B cell (primary cell): ENCODE measurements at regions not wholly inside any gene's neighbourhood (a gene's known extent, or its start where the extent isn't known, plus 50 kb on each side); places are given as distances from the start of the nearest gene placed in this dataset.

ENCODE experiments used
- ATAC-seq: fragments of 200-7000 bp; cut with Tn5 transposase; one replicate; pipeline ENCODE4 v1.10.0; 2021; ENCODE audit warnings: low read depth, mild to moderate bottlenecking, moderate number of reproducible peaks, moderate library complexity
- CTCF ChIA-PET: fragments of 350-600 bp; sonication (Branson Sonifier 250); formaldehyde crosslinking; loops from one replicate; lab custom pipeline; 2021; ENCODE audit warnings: antibody characterized with exemption, inconsistent platforms; lab: Charles Lee
- POLR2A ChIA-PET: fragments of 350-600 bp; sonication (Branson Sonifier 250); formaldehyde crosslinking; loops from one replicate; lab custom pipeline; 2021; ENCODE audit warnings: antibody characterized with exemption; lab: Charles Lee
- DNase-seq: peaks from one replicate; pipeline ENCODE4 v3.0.0; 2013
- H2AFZ ChIP-seq: 2 replicates; pipeline ENCODE4 v1.6.1; 2012; ENCODE audit warnings: mild to moderate bottlenecking, low read depth, low read length; ENCODE audit not compliant: insufficient read depth, poor library complexity, severe bottlenecking
- H3K27ac ChIP-seq, 2 donors: 1 replicate in 1 of 2; 2 replicates in 1 of 2; pipeline ENCODE4 v1.5.1; 2012 to 2013; ENCODE audit warnings: low read length in 2 of 2, mild to moderate bottlenecking in 2 of 2, moderate library complexity in 1 of 2
- H3K27me3 ChIP-seq, 4 experiments: fragments of 200-600 bp in 1 of 4; sonication (generic) in 1 of 4; replicated peaks in 1 of 4; 1 replicate in 2 of 4; 2 replicates in 2 of 4; pipeline versions ENCODE4 v1.6.1 to v1.7.0; 2013 to 2016; ENCODE audit warnings: low read length in 3 of 4, mild to moderate bottlenecking in 2 of 4, mixed read lengths in 1 of 4, moderate library complexity in 1 of 4; ENCODE audit not compliant: insufficient read depth in 4 of 4, control insufficient read depth in 3 of 4; ENCODE audit errors: control extremely low read depth in 1 of 4
- H3K36me3 ChIP-seq, 2 experiments: replicated peaks in 1 of 2; 1 replicate in 1 of 2; 2 replicates in 1 of 2; pipeline versions ENCODE4 v1.6.1 to v1.7.1; 2013; ENCODE audit warnings: low read length in 1 of 2; ENCODE audit not compliant: insufficient read depth in 2 of 2, control insufficient read depth in 1 of 2; ENCODE audit errors: control extremely low read depth in 1 of 2, extremely low read depth in 1 of 2
- H3K4me1 ChIP-seq, 2 donors: fragments of 200-600 bp in 1 of 2; sonication (generic) in 1 of 2; 1 replicate in 1 of 2; 2 replicates in 1 of 2; pipeline versions ENCODE4 v1.5.1 to v1.6.1; 2013 to 2017; ENCODE audit warnings: low read length in 2 of 2; ENCODE audit not compliant: control insufficient read depth in 2 of 2, insufficient read depth in 2 of 2
- H3K4me2 ChIP-seq: replicated peaks from 2 replicates; pipeline ENCODE3; 2012; ENCODE audit warnings: mild to moderate bottlenecking, low read depth, low read length; ENCODE audit not compliant: poor library complexity, severe bottlenecking
- H3K4me3 ChIP-seq, 5 experiments: fragments of 200-600 bp in 1 of 5; sonication (generic) in 1 of 5; 1 replicate in 3 of 5; 2 replicates in 2 of 5; pipeline versions ENCODE4 v1.5.1 to v1.7.0; 2011 to 2016; ENCODE audit warnings: low read length in 4 of 5, mild to moderate bottlenecking in 4 of 5, low read depth in 2 of 5, control low read depth in 1 of 5, moderate library complexity in 1 of 5; ENCODE audit not compliant: insufficient read depth in 1 of 5; ENCODE audit errors: control extremely low read depth in 1 of 5, extremely low read depth in 1 of 5
- H3K79me2 ChIP-seq: fragments of 200-600 bp; sonication (generic); one replicate; pipeline ENCODE4 v1.6.0; 2016; ENCODE audit warnings: low read length; ENCODE audit not compliant: control insufficient read depth, insufficient read depth
- H3K9ac ChIP-seq: fragments of 200-600 bp; sonication (generic); 2 replicates; pipeline ENCODE4 v1.6.1; 2017; ENCODE audit warnings: mild to moderate bottlenecking, low read length, moderate library complexity
- H3K9me3 ChIP-seq, 3 donors: one replicate each; pipeline versions ENCODE4 v1.6.1 to v1.7.1; 2013; ENCODE audit warnings: low read length in 2 of 3; ENCODE audit not compliant: control insufficient read depth in 2 of 3, insufficient read depth in 1 of 3; ENCODE audit errors: control extremely low read depth in 1 of 3
- H4K20me1 ChIP-seq: 2 replicates; pipeline ENCODE4 v1.6.0; 2012; ENCODE audit warnings: mild to moderate bottlenecking, low read length; ENCODE audit not compliant: insufficient read depth, control insufficient read depth, poor library complexity, severe bottlenecking
- H3K27ac Mint-ChIP-seq: one replicate; pipeline ENCODE4 v1.8.0; 2021; ENCODE audit warnings: mixed read lengths
- H3K27me3 Mint-ChIP-seq: one replicate; pipeline ENCODE4 v1.8.0; 2021; ENCODE audit warnings: mixed read lengths
- H3K4me1 Mint-ChIP-seq: one replicate; pipeline ENCODE4 v1.8.0; 2021; ENCODE audit warnings: mixed read lengths
- H3K4me3 Mint-ChIP-seq: one replicate; pipeline ENCODE4 v1.8.0; 2021; ENCODE audit warnings: mixed read lengths
- H3K9me3 Mint-ChIP-seq: one replicate; pipeline ENCODE4 v1.8.0; 2022; ENCODE audit warnings: mixed read lengths; ENCODE audit not compliant: insufficient read depth
- EZH2 ChIP-seq: IDR thresholded peaks from 2 replicates; pipeline ENCODE4 v1.6.1; 2012; ENCODE audit warnings: borderline replicate concordance, low read depth, mild to moderate bottlenecking, moderate library complexity, low read length; ENCODE audit not compliant: insufficient read depth, poor library complexity, severe bottlenecking
- WGBS: methylation state at CpG from one replicate; pipeline ENCODE4 v1.1.5; 2013; ENCODE audit warnings: missing lambda C conversion rate; ENCODE audit not compliant: insufficient coverage; 5-methylcytosine and 5-hydroxymethylcytosine counted together
- intact Hi-C: fragments of 100-400 bp; cut with micrococcal nuclease; formaldehyde crosslinking; loops from one replicate; pipeline ENCODE4 v1.10.0; 2022
- TF ChIP-seq, protein P1 (sequence below): fragments of 200-600 bp; IDR thresholded peaks from one replicate; pipeline ENCODE4 v1.8.0; 2022; ENCODE audit warnings: antibody characterized with exemption, mild to moderate bottlenecking

DNA sequence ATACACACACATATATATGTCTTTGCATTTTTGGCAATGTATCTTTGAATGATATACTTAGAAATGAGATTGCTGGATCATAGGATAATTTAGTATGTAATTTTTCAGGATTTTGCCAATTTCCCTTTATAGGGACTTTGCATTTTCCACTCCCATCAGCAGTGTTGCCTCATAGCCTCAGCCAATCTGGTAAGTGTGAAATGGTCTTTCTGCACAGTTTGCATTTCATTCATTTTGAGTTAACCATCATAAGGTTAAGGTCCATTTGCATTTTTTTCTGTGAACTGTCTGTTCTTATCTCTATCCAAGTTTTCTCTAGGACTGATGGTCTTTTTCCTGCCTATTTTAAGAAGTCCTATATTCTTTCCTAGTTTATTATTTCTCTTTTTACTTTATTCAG is 474.8 kb downstream of the ZNF674 start:
- no peaks in the 10 kb centered on the region for H3K79me2 ChIP-seq
- ATAC-seq (no peak), DNase-seq (no peak)
- no peaks in the 10 kb centered on the region for H3K27me3 ChIP-seq
- no peak overlapping the region for H3K4me3 Mint-ChIP-seq
- ChIA-PET POLR2A (no interaction called here), CTCF (no interaction called here)
- no peak overlapping the region for H3K4me3 ChIP-seq
- no peak overlapping the region for H3K4me2 ChIP-seq
- H3K27me3 Mint-ChIP-seq: no peaks in the 10 kb centered on the region
- H4K20me1 ChIP-seq: no peaks in the 10 kb centered on the region
- no peak overlapping the region for H2AFZ ChIP-seq
- no peaks in the 10 kb centered on the region for H3K9me3 Mint-ChIP-seq
- no peak overlapping the region for H3K9ac ChIP-seq
- no peak for TF ChIP-seq EZH2
- TF ChIP-seq, protein P1, sequence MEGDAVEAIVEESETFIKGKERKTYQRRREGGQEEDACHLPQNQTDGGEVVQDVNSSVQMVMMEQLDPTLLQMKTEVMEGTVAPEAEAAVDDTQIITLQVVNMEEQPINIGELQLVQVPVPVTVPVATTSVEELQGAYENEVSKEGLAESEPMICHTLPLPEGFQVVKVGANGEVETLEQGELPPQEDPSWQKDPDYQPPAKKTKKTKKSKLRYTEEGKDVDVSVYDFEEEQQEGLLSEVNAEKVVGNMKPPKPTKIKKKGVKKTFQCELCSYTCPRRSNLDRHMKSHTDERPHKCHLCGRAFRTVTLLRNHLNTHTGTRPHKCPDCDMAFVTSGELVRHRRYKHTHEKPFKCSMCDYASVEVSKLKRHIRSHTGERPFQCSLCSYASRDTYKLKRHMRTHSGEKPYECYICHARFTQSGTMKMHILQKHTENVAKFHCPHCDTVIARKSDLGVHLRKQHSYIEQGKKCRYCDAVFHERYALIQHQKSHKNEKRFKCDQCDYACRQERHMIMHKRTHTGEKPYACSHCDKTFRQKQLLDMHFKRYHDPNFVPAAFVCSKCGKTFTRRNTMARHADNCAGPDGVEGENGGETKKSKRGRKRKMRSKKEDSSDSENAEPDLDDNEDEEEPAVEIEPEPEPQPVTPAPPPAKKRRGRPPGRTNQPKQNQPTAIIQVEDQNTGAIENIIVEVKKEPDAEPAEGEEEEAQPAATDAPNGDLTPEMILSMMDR: no peak
- intact Hi-C loops: no loop called here
- H3K36me3 ChIP-seq: no peaks in the 10 kb centered on the region
- no peak overlapping the region for H3K27ac ChIP-seq
- H3K9me3 ChIP-seq: no peaks in the 10 kb centered on the region
- H3K4me1 Mint-ChIP-seq: no peaks in the 10 kb centered on the region
- no peaks in the 10 kb centered on the region for H3K4me1 ChIP-seq
- H3K27ac Mint-ChIP-seq: no peak overlapping the region

DNA sequence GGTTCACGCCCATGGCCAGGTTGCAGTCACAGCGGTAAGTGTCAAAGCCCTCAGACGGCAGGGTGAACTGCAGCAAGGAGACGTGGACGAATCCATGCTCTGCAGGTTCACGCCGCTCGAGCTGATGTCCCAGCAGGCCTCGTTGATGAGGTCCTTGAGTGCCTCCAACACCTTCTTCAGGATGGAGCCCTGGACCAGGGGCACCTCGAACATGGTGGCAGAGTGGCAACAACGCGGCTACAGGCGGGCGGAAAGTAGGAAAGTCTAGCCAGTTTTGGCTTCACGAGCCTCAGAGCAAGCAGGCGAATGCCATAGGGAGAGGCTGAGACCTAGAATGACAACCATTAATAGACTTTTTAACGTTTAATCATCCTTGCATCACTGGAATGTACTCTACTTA is 485.9 kb downstream of the ZNF674 start:
- Mint-ChIP-seq H3K27ac (no peak overlapping the region), H3K4me1 (no peaks in the 10 kb centered on the region), H3K4me3 (no peak overlapping the region), H3K27me3 (no peaks in the 10 kb centered on the region), H3K9me3 (no peaks in the 10 kb centered on the region)
- intact Hi-C loops: no loop called here
- WGBS: 94% methylated on average over 9 of the region's 17 CpGs
- Histone ChIP-seq H3K79me2 (no peaks in the 10 kb centered on the region), H4K20me1 (no peaks in the 10 kb centered on the region), H3K9me3 (no peaks in the 10 kb centered on the region), H3K27me3 (no peaks in the 10 kb centered on the region), H3K36me3 (no peaks in the 10 kb centered on the region), H3K4me1 (no peaks in the 10 kb centered on the region), H3K27ac (no peak overlapping the region), H3K4me3 (no peak overlapping the region), H3K4me2 (no peak overlapping the region), H3K9ac (no peak overlapping the region), H2AFZ (no peak overlapping the region)
- DNase-seq (no peak), ATAC-seq (no peak)
- TF ChIP-seq EZH2: no peak
- TF ChIP-seq, protein P1: no peak
- POLR2A ChIA-PET: no interaction called here
- CTCF ChIA-PET: no interaction called here
